ENCODE measurements at regions not wholly inside any gene's neighbourhood (a gene's known extent, or its start where the extent isn't known, plus 50 kb on each side); places are given as distances from the start of the nearest gene placed in this dataset.

GRCh38 chr6:148074291-148074690, 268.3 kb upstream of the SASH1 start:
- H3K4me1 ChIP-seq (ENCODE audit: control insufficient read depth in 2 of 3, insufficient read depth in 2 of 3, low read depth in 1 of 3, low read length in 3 of 3), result no peaks in the 10 kb centered on the region
- no peak overlapping the region for H3K27ac ChIP-seq (ENCODE audit: low read depth in 2 of 2, low read length in 2 of 2)
- DNase-seq, result peak in 1 of 5 donors; percentile 12
- no peak for TF ChIP-seq CTCF (IDR thresholded peaks at IDR 0.05; ENCODE audit: borderline replicate concordance, extremely low read depth, insufficient read depth)
- FAIRE-seq, result no peak
- no peaks in the 10 kb centered on the region for H3K9me3 ChIP-seq (ENCODE audit: control insufficient read depth in 2 of 3, insufficient read depth in 1 of 3, low read length in 3 of 3)
- no peaks in the 10 kb centered on the region for H3K36me3 ChIP-seq (ENCODE audit: control insufficient read depth in 2 of 3, insufficient read depth in 3 of 3, low read length in 3 of 3)
- intact Hi-C loops (cut with DNase I), result no loop called here
- no peak overlapping the region for H3K9ac ChIP-seq (ENCODE audit: low read length in 3 of 3)
- no peak overlapping the region for H3K4me3 ChIP-seq (ENCODE audit: low read length in 3 of 3)
- no peaks in the 10 kb centered on the region for H3K27me3 ChIP-seq (ENCODE audit: control insufficient read depth, insufficient read depth, low read length)

DNA sequence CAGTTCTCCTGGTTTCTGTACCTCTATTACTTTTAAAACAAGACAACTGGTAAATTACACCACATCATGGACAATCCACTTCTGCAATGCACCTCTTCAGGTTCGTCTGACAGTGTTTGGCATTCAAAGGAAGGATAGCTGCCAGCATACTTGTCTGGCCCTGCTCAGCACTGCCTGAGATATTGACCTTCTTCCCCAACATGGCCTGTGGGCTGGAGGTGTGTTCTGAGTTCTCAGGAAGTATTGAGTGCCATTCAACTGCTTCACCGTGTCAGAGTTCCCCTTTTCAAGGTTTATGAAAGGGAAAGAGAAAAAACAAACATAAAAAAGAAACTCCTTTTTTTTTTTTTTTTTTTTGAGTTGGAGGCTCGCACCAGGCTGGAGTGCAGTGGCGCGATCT, 267.9 kb upstream of the SASH1 start:
- FAIRE-seq (no peak), DNase-seq (no peak)
- H3K27me3 ChIP-seq (ENCODE audit: control insufficient read depth, insufficient read depth, low read length), result no peaks in the 10 kb centered on the region
- H3K4me3 ChIP-seq (ENCODE audit: low read length in 3 of 3), result no peak overlapping the region
- no peaks in the 10 kb centered on the region for H3K9me3 ChIP-seq (ENCODE audit: control insufficient read depth in 2 of 3, insufficient read depth in 1 of 3, low read length in 3 of 3)
- TF ChIP-seq CTCF (IDR thresholded peaks at IDR 0.05; ENCODE audit: borderline replicate concordance, extremely low read depth, insufficient read depth), result no peak
- intact Hi-C loops (cut with DNase I), result no loop called here
- H3K27ac ChIP-seq (ENCODE audit: low read depth in 2 of 2, low read length in 2 of 2), result no peak overlapping the region
- no peaks in the 10 kb centered on the region for H3K36me3 ChIP-seq (ENCODE audit: control insufficient read depth in 2 of 3, insufficient read depth in 3 of 3, low read length in 3 of 3)
- H3K4me1 ChIP-seq (ENCODE audit: control insufficient read depth in 2 of 3, insufficient read depth in 2 of 3, low read depth in 1 of 3, low read length in 3 of 3), result no peaks in the 10 kb centered on the region
- no peak overlapping the region for H3K9ac ChIP-seq (ENCODE audit: low read length in 3 of 3)

GRCh38 chr6:148075352-148075751, 267.3 kb upstream of the SASH1 start:
- Histone ChIP-seq H3K36me3 (ENCODE audit: control insufficient read depth in 2 of 3, insufficient read depth in 3 of 3, low read length in 3 of 3) (no peaks in the 10 kb centered on the region), H3K9ac (ENCODE audit: low read length in 3 of 3) (no peak overlapping the region), H3K4me1 (ENCODE audit: control insufficient read depth in 2 of 3, insufficient read depth in 2 of 3, low read depth in 1 of 3, low read length in 3 of 3) (no peaks in the 10 kb centered on the region), H3K27me3 (ENCODE audit: control insufficient read depth, insufficient read depth, low read length) (no peaks in the 10 kb centered on the region), H3K27ac (ENCODE audit: low read depth in 2 of 2, low read length in 2 of 2) (no peak overlapping the region), H3K4me3 (ENCODE audit: low read length in 3 of 3) (no peak overlapping the region), H3K9me3 (ENCODE audit: control insufficient read depth in 2 of 3, insufficient read depth in 1 of 3, low read length in 3 of 3) (no peaks in the 10 kb centered on the region)
- FAIRE-seq (no peak), DNase-seq (no peak)
- TF ChIP-seq CTCF (IDR thresholded peaks at IDR 0.05; ENCODE audit: borderline replicate concordance, extremely low read depth, insufficient read depth), result no peak
- intact Hi-C loops (cut with DNase I), result no loop called here

- Histone ChIP-seq H3K9ac (ENCODE audit: low read length in 3 of 3) (no peak overlapping the region), H3K9me3 (ENCODE audit: control insufficient read depth in 2 of 3, insufficient read depth in 1 of 3, low read length in 3 of 3) (no peaks in the 10 kb centered on the region), H3K27ac (ENCODE audit: low read depth in 2 of 2, low read length in 2 of 2) (no peak overlapping the region), H3K4me3 (ENCODE audit: low read length in 3 of 3) (no peak overlapping the region), H3K27me3 (ENCODE audit: control insufficient read depth, insufficient read depth, low read length) (no peaks in the 10 kb centered on the region), H3K36me3 (ENCODE audit: control insufficient read depth in 2 of 3, insufficient read depth in 3 of 3, low read length in 3 of 3) (no peaks in the 10 kb centered on the region), H3K4me1 (ENCODE audit: control insufficient read depth in 2 of 3, insufficient read depth in 2 of 3, low read depth in 1 of 3, low read length in 3 of 3) (no peaks in the 10 kb centered on the region)
- DNase-seq (peak in 2 of 5 donors; percentile 26 to 42), FAIRE-seq (no peak)
- intact Hi-C loops (cut with DNase I), result no loop called here
- TF ChIP-seq CTCF (IDR thresholded peaks at IDR 0.05; ENCODE audit: borderline replicate concordance, extremely low read depth, insufficient read depth), result no peak
Measured at GRCh38 chr6:148076051-148076450, 266.6 kb upstream of the SASH1 start.

All from kidney (tissue), 13 donors.